GM21423 (cell line): ENCODE measurements at regions not wholly inside any gene's neighbourhood (a gene's known extent, or its start where the extent isn't known, plus 50 kb on each side); places are given as distances from the start of the nearest gene placed in this dataset.

Experiments
- ATAC-seq: cut with Tn5 transposase; IDR thresholded peaks from one replicate; pipeline ENCODE4 v1.9.1; 2021; ENCODE audit warnings: mild to moderate bottlenecking, moderate library complexity; ENCODE audit not compliant: unreplicated experiment

DNA sequence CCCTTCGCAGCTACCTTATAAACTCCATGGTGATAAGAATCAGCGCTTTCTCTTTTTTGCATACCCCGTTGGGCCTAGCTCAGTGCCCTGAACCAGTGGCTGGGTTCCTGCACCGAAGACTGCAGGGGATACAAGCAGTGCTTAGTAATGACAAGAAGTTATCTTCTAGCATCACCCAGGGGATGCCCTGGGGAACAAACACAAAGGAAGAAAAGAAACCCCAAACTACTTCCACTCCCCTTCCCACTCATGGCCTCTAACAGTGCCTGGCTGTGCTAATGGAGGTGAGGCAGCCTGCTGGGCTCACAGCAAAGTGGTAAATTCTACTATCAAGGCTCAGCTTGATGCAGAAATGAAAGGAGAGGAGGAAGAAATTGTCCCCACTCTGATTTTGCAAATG lies 314.7 kb downstream of the TXNL1 start:
- no peak for ATAC-seq

DNA sequence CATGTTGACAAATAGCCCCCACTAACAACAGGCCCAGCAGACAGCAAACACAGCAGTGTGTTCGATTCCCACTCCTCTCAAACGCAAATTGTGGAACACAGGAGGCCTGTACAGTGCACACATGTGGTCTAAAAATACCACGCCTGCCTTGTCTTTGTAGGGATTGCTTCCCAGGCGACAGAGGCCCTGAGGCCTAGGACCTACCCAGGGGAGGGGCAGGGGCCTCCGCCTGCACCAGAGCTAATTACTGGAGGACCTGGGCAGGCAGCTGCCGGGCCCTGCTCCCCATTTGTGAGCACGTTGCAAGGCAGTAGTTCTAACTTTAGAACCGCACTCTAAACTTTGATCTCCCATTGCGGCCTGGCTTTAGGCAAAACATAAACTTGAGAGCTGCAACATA lies 316.0 kb downstream of the TXNL1 start:
- no peak for ATAC-seq

DNA sequence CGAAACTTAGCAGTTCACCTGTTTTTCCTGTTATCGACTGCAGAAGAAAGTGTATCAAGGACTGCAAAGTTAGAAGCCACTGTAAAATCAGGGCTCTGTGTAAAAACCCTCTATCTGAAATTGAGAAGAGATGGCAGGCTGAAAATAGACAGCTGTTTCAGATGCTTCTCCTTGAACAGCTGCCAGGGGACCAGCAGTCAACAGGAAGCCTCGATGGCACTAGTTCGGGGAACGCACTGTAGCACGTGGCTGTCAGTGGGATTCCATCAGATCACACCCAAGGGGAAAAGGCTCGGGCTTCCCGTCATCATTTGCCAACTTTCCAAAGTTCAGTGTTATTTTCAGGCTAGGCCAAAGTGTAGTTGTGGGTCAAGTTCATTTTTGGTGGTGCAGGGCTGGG lies 316.9 kb downstream of the TXNL1 start:
- ATAC-seq: no peak

DNA sequence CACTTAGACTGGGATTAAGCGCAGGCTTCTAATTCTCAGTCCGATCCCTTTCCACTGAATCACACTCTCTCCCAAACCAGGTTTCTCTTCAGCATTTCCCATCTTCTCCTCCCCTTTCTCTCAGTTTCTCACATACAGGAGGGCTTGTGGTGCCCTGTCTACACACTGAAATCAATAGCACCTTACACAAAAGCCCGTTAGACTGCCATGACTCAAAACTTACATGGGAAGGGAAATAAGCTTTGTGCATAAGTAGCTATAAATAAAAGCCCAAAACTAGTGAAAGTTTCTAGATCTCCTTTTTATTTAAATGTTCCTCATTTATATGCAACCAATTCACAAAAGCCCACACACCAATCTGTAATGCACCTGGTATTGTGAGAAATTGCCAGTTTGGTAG lies 318.4 kb downstream of the TXNL1 start:
- no peak for ATAC-seq

DNA sequence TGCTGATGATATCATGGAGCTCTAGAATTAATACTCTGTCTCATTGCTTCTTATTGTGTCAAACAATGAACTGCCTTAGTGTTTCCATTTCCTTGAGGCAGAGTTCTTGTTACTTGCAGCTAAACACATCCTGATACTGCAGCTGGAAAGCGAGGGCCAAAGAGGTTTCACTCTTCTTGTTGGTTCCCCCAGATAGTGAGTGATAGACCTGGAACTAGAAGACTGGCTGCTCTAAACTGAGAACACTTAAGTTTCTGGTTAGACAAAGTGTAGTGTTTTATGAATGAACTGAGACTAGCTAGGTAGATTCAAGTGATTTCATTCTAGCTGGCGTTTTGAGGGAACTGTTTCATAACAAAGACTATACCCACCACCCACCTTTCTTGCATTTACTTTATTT lies 321.7 kb downstream of the TXNL1 start:
- no peak for ATAC-seq

DNA sequence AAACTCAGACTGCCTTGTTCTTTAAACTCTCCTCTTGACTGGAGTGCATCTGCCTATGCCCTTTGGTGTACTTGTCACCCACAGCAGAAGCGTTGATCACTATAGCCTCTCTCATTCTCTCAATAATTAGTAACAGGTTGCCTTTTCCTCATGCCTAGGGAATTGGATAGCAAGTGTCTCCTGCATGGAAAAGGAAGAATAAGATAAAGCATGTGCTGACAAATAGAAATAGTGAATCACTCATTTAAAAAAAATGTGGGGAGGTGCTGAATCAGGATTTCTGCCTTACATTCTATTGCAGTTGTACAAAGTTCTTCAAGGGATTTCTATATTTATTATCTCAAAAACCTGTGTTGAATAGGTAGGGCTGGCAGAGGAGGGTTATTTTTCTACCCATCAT lies 323.0 kb downstream of the TXNL1 start:
- ATAC-seq: no peak

DNA sequence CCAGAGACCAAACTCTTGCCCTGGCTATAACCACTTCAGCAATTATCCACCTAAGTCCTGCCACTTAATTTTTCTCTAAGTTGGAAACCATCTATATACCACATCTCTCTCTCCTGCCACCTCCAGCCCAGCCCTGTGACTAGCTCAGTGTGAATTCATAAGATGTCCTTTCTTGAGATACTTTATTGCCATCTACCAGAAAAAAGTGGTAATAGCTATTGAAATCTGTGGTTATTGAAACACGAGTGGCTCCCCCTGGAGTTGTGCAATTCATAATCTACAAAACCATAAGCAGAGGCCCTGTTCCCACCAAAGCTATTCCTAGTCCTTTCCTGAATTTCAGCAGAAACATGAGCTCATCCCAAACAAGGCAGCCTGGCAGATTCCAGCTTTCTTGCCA lies 324.0 kb downstream of the TXNL1 start:
- ATAC-seq: no peak

DNA sequence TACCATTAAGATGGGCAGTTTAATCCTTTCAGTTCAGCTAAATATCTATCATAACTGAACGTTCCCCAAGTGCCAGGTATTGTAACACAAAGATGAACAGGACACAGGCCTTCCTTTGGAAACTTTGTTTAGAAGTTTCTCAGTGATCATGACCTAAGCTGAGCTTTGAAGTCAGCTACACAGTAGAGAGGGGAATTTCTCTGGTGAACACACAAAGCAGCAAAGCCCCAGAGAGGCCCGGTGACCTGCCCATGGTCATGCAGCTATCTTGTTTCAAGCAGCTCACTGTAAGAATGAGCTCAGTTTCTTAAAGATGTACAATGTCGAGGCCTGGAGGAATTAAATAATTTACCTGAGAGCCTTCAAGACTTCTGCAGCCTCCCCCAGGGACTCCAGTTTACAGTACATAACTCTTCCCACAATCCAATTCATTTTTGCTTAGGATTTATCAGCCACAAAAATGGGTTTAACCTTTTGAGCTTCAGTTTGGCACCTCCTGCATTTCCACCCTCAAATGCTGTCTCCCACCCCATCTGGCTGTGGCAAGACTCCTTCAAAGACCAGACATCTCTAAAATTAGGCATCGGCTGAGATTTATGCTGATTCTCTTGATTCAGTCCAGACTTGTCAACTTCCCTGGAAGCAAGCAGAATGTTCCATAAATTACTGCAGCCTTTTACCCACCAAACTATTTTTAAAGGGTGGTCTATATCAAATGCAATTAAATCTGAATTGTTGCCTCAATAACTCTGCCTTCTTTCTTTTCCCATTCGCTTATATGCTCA lies 325.6 kb downstream of the TXNL1 start:
- peak; percentile 52 for ATAC-seq

DNA sequence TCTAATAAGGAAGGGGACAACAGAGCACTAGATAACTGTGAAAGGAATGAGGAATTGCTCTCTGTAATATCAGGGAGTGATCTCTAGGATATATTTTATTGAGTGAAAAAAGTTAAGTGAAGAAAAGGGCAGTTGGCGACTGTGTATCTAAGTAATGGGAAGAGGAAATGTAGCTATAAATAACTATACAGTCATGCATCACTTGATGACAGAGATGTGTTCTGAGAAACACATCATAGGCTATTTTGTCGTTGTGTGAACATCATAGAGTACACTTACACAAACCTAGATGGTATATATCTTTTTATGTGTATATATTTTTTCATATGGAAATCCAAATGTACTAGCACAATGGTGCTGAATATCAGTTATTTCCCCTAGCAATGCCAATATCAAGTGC lies 329.3 kb downstream of the TXNL1 start:
- no peak for ATAC-seq

DNA sequence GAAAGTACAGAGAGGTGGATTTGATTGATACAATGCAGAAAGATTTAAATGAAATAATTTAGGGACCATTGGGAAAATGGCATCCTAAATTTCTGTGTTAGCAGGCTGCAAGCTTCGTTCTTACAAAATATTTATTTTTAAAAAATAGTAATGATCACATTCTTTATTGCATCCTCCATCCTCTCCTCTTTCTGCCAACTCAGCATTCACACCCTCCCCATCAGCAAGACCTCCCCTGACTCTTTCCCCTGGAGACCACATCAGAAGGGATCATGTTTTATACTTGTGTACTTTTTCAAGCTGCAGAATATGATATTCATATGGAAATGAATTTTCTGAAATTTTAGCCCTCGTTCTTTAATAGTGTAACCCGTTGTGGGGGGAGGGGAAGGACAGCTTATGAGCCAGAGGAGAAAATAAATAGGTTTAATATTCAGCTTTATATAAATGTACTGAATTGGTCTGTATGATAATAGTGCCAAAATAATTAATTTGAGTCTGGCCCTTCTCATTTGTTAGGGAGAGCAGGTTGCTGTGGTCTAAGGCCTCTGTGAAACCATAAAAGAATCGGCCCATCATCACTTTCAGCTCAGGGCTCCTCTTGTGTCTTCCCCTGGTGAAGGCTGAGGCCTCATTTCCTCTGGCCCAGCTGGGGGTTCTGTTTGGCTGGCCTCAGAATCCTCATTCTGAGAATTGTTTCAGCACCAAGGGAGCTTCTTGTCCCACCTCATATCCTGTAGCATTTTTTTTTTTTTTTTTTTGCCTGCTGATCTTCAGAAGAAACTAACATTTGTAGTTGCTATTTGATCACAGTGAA lies 330.8 kb downstream of the TXNL1 start:
- no peak for ATAC-seq

DNA sequence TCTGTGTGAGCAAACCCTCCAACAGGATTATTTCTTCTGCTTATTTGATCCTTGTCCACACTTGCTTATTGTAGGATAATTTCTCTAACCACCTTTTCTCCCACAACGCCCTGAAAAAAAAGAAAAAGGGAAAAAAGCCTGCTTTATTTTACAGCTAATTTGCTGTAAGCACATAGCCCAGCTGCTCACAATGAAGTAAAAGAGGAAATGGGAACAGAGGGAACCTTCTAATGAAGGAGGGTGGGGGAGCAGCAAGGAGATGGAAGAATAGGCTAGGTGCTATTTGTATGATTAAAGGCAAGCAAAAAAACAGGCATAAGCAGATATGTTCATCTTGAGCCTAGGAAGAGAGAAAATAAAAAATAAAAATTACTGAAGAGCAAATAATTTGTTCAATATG lies 331.6 kb downstream of the TXNL1 start:
- no peak for ATAC-seq

DNA sequence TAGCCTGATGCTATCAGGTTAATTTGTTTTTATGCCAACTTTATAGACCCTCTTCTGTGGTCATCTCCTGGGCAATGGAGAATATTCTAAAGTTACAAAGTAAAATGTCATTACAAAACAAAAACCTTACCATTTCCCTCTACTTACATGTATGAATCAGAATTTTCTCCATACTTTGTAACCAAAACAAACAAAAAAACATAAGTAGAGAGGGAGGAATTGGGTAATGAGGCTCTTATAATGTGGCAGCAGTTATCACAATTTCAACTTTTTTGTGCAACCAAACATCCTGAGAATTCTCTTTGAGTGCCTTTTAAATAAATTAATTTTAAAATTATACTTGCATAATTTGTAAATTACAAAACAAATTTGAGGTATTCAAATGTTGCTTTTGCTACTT lies 332.8 kb downstream of the TXNL1 start:
- ATAC-seq: no peak

DNA sequence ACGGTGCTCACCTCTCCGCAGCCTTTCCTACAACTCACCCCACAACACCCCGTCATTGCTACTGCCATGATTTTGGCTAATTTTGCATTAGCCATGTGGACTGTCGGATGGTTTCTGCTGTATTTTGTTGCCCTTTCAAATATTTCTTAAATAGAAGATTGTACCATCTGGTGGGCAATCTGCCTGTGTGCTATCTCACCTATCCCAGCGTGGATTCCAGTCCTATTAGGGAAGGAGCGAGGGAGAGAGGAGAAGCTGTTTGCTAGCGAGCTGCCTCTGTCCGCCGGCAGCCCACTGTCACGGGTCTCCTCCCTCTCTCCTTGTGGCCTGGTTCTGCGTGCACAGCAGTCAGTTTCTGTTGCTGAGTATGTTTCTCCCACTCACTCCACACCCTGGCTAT lies 336.2 kb downstream of the TXNL1 start:
- no peak for ATAC-seq

DNA sequence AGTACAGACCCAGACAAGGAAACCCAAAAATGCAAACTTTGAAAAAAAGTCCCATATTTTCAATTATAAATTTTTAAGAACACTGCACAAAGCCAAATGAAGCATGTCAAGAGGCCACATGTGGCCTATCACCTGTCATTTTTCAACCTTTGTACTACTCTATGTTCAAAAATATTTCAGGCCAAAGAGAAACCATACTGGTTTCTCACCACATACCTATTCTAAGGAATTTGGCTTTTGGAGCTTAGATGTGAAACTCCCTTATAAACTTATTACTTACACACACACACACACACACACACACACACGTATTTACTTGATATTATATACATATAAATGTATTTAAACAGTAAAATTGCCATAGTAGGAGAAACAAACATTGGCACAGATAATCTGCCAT lies 338.7 kb downstream of the TXNL1 start:
- ATAC-seq: no peak

DNA sequence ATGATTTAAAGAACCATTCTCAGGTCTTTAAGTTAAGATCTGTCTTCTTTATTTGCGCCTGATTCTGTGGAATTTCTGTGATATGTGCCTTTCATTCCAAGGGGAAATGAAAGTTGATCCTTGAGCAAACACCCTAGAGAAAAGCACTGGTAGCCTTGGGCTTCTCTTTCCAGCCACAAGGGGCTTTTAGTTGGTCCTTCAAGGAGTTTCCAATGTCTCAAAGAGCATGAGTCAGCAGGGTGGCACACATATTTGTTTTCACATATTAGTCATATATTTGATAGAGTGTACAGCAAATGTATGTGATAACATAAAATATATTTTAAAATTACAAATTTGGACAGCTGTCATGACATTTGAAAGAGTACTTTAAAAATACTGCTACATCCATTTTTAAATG lies 339.5 kb downstream of the TXNL1 start:
- no peak for ATAC-seq

DNA sequence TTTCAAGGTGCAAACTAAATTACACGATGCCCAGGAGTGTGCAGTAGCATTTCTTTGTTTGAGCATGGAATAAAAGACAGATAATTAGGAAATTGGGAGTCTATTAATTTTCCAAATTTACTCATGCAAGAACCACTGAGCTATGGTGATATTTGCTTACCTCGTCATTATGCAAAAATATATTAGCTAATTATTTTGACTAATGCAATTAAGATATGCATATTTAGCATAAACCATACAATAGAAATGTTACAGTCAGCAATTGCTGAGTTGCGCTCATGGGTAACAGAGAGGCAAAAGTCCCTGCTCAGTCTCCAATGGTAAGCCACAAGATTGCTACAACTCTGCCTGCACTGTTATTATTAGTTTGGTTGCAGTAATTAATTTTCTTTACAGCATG lies 342.0 kb downstream of the TXNL1 start:
- ATAC-seq: no peak

DNA sequence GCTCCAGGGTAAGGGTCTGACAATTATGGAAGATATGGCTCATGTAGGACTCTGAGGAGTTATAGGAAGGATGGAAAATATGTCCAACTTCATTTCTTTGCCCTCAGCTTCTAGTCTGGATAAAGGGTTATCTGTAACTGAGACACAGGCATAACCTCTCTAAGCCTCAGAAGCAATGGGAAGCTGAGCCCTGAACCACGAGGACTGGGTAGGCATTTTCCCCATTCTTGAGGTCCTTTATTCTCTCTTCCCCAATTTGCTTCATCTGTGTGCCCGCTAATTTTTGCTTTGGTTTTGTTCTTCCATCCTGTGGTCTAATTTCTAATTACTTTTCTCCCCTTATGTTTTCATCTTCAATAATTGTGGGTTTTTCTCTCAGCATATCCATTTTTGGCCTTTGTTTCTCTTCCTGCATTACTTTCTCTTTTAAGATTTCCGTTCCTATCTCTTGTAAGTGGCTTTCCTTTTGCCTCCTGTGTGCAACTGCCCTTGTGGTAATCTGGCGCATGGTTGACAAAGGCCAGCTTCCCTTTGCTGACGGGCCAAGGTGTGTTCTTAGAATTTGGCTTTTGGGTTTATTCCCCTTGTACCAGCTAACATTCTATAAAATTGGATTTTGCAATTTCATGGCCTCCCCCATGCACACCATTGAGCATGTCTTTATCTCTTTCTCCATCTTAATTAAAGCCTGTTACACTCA lies 343.8 kb downstream of the TXNL1 start:
- no peak for ATAC-seq

DNA sequence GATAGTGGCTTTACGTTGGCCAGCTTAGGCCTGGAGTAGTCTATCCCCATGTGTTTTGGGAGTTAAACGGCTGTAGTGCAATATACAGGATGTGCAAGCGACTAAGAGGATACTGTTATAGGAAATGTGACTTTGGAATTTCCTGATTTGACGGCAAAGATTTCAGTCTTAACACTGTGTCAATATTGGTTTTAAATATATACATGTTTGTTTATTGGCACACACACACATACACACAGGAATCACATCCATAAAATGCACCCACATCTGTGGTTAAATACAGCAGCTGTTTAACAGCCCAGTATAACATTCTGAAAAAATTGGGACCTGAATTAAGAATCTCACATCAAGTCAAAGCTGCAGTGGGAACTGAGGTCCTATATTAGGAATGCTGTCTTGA lies 347.1 kb downstream of the TXNL1 start:
- ATAC-seq: no peak

DNA sequence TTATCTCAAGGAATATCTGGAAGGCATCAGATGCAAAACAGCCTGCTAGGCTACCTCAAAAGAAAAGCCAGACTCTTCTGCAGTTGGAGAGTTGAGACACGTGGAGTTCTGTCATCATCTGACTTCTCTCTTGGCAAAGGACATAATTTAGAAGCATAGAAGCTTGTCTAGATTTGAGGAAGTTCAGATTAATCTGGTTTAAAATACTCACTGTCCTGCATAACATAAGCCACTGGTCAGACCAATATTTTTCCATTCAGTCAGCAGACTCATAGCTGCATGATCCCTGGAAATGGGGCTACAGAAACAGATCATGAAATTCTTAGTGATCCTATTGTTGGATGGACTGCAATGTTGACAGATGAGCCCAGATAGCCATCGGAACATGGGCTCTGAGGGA lies 349.0 kb downstream of the TXNL1 start:
- ATAC-seq: no peak

DNA sequence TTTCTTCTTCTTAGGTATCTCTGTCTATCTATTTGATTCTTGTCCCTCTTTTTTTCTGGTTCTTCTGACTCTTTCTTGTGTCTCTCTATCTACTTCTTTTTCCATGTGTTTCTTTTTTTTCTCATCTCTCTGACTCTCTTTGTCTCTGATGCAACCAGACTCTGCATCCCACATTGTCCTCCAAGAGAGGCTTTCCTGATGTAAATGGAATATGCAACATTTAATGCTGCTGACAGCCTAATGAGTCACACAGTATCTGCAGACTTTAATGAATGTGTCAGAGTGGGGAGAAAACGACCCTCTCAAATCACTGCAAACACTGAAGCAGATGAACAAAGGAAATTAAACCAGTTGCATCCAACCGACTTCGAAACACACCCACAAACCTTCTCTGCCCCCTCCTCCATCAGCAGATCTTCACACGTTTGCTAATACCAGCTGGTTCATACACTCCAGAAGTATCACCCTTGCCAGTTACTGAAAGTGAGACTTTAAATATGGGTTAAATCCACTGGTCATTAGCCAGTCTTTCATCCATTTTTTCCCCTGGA lies 351.5 kb downstream of the TXNL1 start:
- no peak for ATAC-seq

DNA sequence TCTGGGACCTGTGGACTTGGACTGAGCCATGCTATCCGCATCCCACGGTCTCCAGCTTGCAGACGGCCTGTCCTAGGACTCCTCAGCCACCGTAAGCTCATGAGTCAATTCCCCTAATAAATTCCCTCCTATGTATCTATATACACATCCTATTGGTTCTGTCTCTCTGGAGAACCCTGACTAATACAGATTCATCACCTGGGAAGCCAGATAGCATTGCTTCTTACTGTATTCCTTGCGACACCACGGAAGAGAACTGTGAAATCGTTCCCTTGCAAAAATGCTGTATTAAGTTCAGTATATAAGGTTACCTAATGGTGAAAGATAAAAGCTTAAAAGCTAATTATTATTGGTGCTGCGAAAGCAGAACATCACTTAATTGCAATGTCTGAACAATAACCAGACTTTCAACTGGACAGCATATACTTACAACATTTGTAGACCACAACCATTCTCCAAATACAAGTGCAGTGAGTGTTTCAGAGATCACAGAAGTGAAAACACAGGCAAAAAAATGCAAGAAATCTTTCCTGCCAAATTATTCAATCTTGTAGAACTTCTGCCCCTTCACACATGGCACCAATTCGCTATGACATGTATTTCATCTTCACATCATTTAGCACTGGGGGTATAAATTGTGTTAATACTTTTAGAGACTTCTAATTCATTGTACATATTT lies 352.9 kb downstream of the TXNL1 start:
- ATAC-seq: no peak
